ES-I3 (cell line): ENCODE measurements at regions not wholly inside any gene's neighbourhood (a gene's known extent, or its start where the extent isn't known, plus 50 kb on each side); places are given as distances from the start of the nearest gene placed in this dataset.

Experiments used
- H3K36me3 ChIP-seq: 2 replicates; pipeline ENCODE4 v1.6.1; 2013; ENCODE audit warnings: mild to moderate bottlenecking, low read length, control low read depth, moderate library complexity; ENCODE audit not compliant: insufficient read depth
- H3K4me1 ChIP-seq: 2 replicates; pipeline ENCODE4 v1.6.1; 2013; ENCODE audit warnings: mild to moderate bottlenecking, control low read depth, low read length; ENCODE audit not compliant: insufficient read depth
- H3K9ac ChIP-seq: 2 replicates; pipeline ENCODE4 v1.6.1; 2013; ENCODE audit warnings: low read depth, mild to moderate bottlenecking, low read length, moderate library complexity
- H3K9me3 ChIP-seq: 2 replicates; pipeline ENCODE4 v1.6.1; 2013; ENCODE audit warnings: mild to moderate bottlenecking, low read length, moderate library complexity; ENCODE audit not compliant: control insufficient read depth, insufficient read depth

- H3K9ac ChIP-seq: no peak overlapping the region
- no peaks in the 10 kb centered on the region for H3K36me3 ChIP-seq
- H3K4me1 ChIP-seq: no peaks in the 10 kb centered on the region
- H3K9me3 ChIP-seq: no peaks in the 10 kb centered on the region
Measured at GRCh38 chr13:26948353-26948752, 187.8 kb upstream of the GPR12 start.

GRCh38 chr13:26946684-26947343, 186.2 kb upstream of the GPR12 start:
- Histone ChIP-seq H3K9me3 (no peaks in the 10 kb centered on the region), H3K9ac (no peak overlapping the region), H3K36me3 (no peaks in the 10 kb centered on the region), H3K4me1 (no peaks in the 10 kb centered on the region)

GRCh38 chr13:26943748-26944147, 183.2 kb upstream of the GPR12 start:
- Histone ChIP-seq H3K9ac (no peak overlapping the region), H3K9me3 (no peaks in the 10 kb centered on the region), H3K4me1 (no peaks in the 10 kb centered on the region), H3K36me3 (no peaks in the 10 kb centered on the region)

GRCh38 chr13:26942184-26942583, 181.6 kb upstream of the GPR12 start:
- Histone ChIP-seq H3K36me3 (no peaks in the 10 kb centered on the region), H3K9me3 (0 out of 2 replicates have a peak, but pooled peaks cover 2% of the 10 kb centered on the region), H3K4me1 (no peaks in the 10 kb centered on the region), H3K9ac (no peak overlapping the region)

GRCh38 chr13:26941345-26942174, 181.0 kb upstream of the GPR12 start:
- H3K9ac ChIP-seq: no peak overlapping the region
- H3K36me3 ChIP-seq: no peaks in the 10 kb centered on the region
- H3K4me1 ChIP-seq: no peaks in the 10 kb centered on the region

GRCh38 chr13:26934096-26934495, 173.5 kb upstream of the GPR12 start:
- Histone ChIP-seq H3K36me3 (no peaks in the 10 kb centered on the region), H3K9me3 (peaks cover 8% of the 10 kb centered on the region; the same call in 1 of the 2 replicates), H3K4me1 (no peaks in the 10 kb centered on the region), H3K9ac (no peak overlapping the region)

More at GRCh38 chr13:26941345-26942174, 181.0 kb upstream of the GPR12 start:
- H3K9me3 ChIP-seq: peaks cover 3% of the 10 kb centered on the region; the same call in 1 of the 2 replicates

GRCh38 chr13:26932465-26932864, 171.9 kb upstream of the GPR12 start:
- Histone ChIP-seq H3K9me3 (peaks cover 8% of the 10 kb centered on the region; the same call in 1 of the 2 replicates), H3K9ac (no peak overlapping the region), H3K4me1 (no peaks in the 10 kb centered on the region), H3K36me3 (no peaks in the 10 kb centered on the region)

- H3K4me1 ChIP-seq: no peaks in the 10 kb centered on the region
- peak overlapping the region; percentile 38 for H3K9ac ChIP-seq
- H3K36me3 ChIP-seq: no peaks in the 10 kb centered on the region
- H3K9me3 ChIP-seq: no peaks in the 10 kb centered on the region
Measured at GRCh38 chr13:26929971-26930730, 169.6 kb upstream of the GPR12 start.

- H3K36me3 ChIP-seq: no peaks in the 10 kb centered on the region
- H3K4me1 ChIP-seq: no peaks in the 10 kb centered on the region
- H3K9me3 ChIP-seq: no peaks in the 10 kb centered on the region
- H3K9ac ChIP-seq: no peak overlapping the region
Measured at GRCh38 chr13:26927511-26927910, 166.9 kb upstream of the GPR12 start.

- Histone ChIP-seq H3K9me3 (no peaks in the 10 kb centered on the region), H3K36me3 (no peaks in the 10 kb centered on the region), H3K4me1 (no peaks in the 10 kb centered on the region), H3K9ac (no peak overlapping the region)
Measured at GRCh38 chr13:26926371-26926770, 165.8 kb upstream of the GPR12 start.

- H3K36me3 ChIP-seq: no peaks in the 10 kb centered on the region
- H3K4me1 ChIP-seq: no peaks in the 10 kb centered on the region
- no peaks in the 10 kb centered on the region for H3K9me3 ChIP-seq
- H3K9ac ChIP-seq: no peak overlapping the region
Measured at GRCh38 chr13:26923824-26924605, 163.4 kb upstream of the GPR12 start.

GRCh38 chr13:26921918-26922317, 161.3 kb upstream of the GPR12 start:
- H3K36me3 ChIP-seq: no peaks in the 10 kb centered on the region
- no peaks in the 10 kb centered on the region for H3K4me1 ChIP-seq
- no peaks in the 10 kb centered on the region for H3K9me3 ChIP-seq

GRCh38 chr13:26920614-26921355, 160.2 kb upstream of the GPR12 start:
- Histone ChIP-seq H3K9ac (no peak overlapping the region), H3K36me3 (no peaks in the 10 kb centered on the region), H3K4me1 (no peaks in the 10 kb centered on the region), H3K9me3 (no peaks in the 10 kb centered on the region)

More at GRCh38 chr13:26921918-26922317, 161.3 kb upstream of the GPR12 start:
- H3K9ac ChIP-seq: no peak overlapping the region
